ENCODE measurements at regions not wholly inside any gene's neighbourhood (a gene's known extent, or its start where the extent isn't known, plus 50 kb on each side); places are given as distances from the start of the nearest gene placed in this dataset.

DNA sequence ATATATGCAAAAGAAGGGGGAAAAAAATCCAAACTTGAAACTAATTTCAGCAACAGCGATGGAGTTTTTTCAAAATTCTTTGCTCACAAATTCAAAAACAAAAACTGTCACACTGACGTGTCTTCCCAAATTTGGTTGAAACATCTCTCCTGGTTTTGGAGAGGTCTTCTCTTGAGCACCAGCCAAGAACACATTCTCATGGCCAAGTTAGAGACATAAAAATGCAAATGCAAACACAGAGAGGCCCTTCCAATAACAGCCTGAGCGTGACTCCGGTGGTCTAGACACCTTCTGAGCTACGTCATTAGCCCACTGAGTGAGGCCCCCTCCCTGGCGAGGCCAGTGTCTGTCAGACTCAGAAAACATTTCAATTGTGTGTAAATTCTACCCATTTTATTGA lies 436.0 kb upstream of the PROK2 start:
- TF ChIP-seq MYC (IDR thresholded peaks at IDR 0.05; ENCODE audit: low read depth, low read length) = no peak
- TF ChIP-seq, protein P1, sequence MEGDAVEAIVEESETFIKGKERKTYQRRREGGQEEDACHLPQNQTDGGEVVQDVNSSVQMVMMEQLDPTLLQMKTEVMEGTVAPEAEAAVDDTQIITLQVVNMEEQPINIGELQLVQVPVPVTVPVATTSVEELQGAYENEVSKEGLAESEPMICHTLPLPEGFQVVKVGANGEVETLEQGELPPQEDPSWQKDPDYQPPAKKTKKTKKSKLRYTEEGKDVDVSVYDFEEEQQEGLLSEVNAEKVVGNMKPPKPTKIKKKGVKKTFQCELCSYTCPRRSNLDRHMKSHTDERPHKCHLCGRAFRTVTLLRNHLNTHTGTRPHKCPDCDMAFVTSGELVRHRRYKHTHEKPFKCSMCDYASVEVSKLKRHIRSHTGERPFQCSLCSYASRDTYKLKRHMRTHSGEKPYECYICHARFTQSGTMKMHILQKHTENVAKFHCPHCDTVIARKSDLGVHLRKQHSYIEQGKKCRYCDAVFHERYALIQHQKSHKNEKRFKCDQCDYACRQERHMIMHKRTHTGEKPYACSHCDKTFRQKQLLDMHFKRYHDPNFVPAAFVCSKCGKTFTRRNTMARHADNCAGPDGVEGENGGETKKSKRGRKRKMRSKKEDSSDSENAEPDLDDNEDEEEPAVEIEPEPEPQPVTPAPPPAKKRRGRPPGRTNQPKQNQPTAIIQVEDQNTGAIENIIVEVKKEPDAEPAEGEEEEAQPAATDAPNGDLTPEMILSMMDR (IDR thresholded peaks at IDR 0.05; ENCODE audit: low read depth, low read length) = no peak
